ENCODE measurements at regions not wholly inside any gene's neighbourhood (a gene's known extent, or its start where the extent isn't known, plus 50 kb on each side); places are given as distances from the start of the nearest gene placed in this dataset.

GRCh38 chr1:229085291-229085690 lies 185.6 kb upstream of the RAB4A start:
- H3K27ac ChIP-seq, result no peak overlapping the region
- no peak for TF ChIP-seq ZFX (IDR thresholded peaks at IDR 0.05)
- no peak for TF ChIP-seq CTCF (conservative IDR thresholded peaks at IDR 0.05)

- no peak for TF ChIP-seq ZFX (IDR thresholded peaks at IDR 0.05)
- no peak for TF ChIP-seq CTCF (conservative IDR thresholded peaks at IDR 0.05)
- no peak overlapping the region for H3K27ac ChIP-seq
Measured at GRCh38 chr1:229086091-229086490, 184.8 kb upstream of the RAB4A start.

- no peak overlapping the region for H3K27ac ChIP-seq
- TF ChIP-seq CTCF (conservative IDR thresholded peaks at IDR 0.05) (no peak), ZFX (IDR thresholded peaks at IDR 0.05) (no peak)
Measured at GRCh38 chr1:229086686-229087085, 184.2 kb upstream of the RAB4A start.

GRCh38 chr1:229087339-229087738 lies 183.6 kb upstream of the RAB4A start:
- H3K27ac ChIP-seq, result no peak overlapping the region
- TF ChIP-seq CTCF (conservative IDR thresholded peaks at IDR 0.05), result no peak
- no peak for TF ChIP-seq ZFX (IDR thresholded peaks at IDR 0.05)

GRCh38 chr1:229087906-229088305 lies 183.0 kb upstream of the RAB4A start:
- H3K27ac ChIP-seq, result no peak overlapping the region
- TF ChIP-seq ZFX (IDR thresholded peaks at IDR 0.05) (no peak), CTCF (conservative IDR thresholded peaks at IDR 0.05) (no peak)

- no peak overlapping the region for H3K27ac ChIP-seq
- no peak for TF ChIP-seq CTCF (conservative IDR thresholded peaks at IDR 0.05)
- no peak for TF ChIP-seq ZFX (IDR thresholded peaks at IDR 0.05)
Measured at GRCh38 chr1:229088711-229089110, 182.2 kb upstream of the RAB4A start.

- TF ChIP-seq CTCF (conservative IDR thresholded peaks at IDR 0.05) (no peak), ZFX (IDR thresholded peaks at IDR 0.05) (no peak)
Measured at GRCh38 chr1:229089586-229090208, 181.2 kb upstream of the RAB4A start.

More at GRCh38 chr1:229089586-229090208, 181.2 kb upstream of the RAB4A start:
- no peak overlapping the region for H3K27ac ChIP-seq

Data from C4-2B (cell line).